Mucosa of descending colon (tissue), 3 donors: ENCODE measurements at regions not wholly inside any gene's neighbourhood (a gene's known extent, or its start where the extent isn't known, plus 50 kb on each side); places are given as distances from the start of the nearest gene placed in this dataset.

Experiments used
- ATAC-seq: fragments of 200-7000 bp; cut with Tn5 transposase; one replicate; pipeline ENCODE4 v1.9.1; 2020; ENCODE audit warnings: mild to moderate bottlenecking, moderate library complexity
- DNase-seq, 3 donors: peaks; one replicate each; pipeline ENCODE4 v3.0.0-alpha.2; 2020
- H3K36me3 ChIP-seq: fragments of 200-600 bp; one replicate; pipeline ENCODE4 v1.8.0; 2021; ENCODE audit warnings: low read depth, mild to moderate bottlenecking
- H3K4me1 ChIP-seq: fragments of 200-600 bp; one replicate; pipeline ENCODE4 v1.8.0; 2021; ENCODE audit warnings: low read depth, mild to moderate bottlenecking
- H3K4me3 ChIP-seq: fragments of 200-600 bp; one replicate; pipeline ENCODE4 v1.8.0; 2021; ENCODE audit warnings: mild to moderate bottlenecking
- H3K9me3 ChIP-seq: fragments of 200-600 bp; one replicate; pipeline ENCODE4 v1.8.0; 2021; ENCODE audit warnings: mild to moderate bottlenecking
- CTCF ChIP-seq: fragments of 200-600 bp; IDR thresholded peaks from one replicate; pipeline ENCODE4 v1.8.0; 2022; ENCODE audit warnings: antibody characterized with exemption, mild to moderate bottlenecking
- intact Hi-C, 2 donors: fragments of 100-400 bp; cut with DNase I in 1 of 2; cut with micrococcal nuclease in 1 of 2; formaldehyde crosslinking; loops; one replicate each; pipeline versions ENCODE4 v1.11.0 to v1.11.1; 2022; cut with DNase I, micrococcal nuclease
- donor health status: DM: no; HTN: no; CAD: no; lungs with moderate emphysema.
- donor health status: DM: no; HTN: no; CAD: no.
- donor health status: DM: no; HTN: yes; CAD: no.

DNA sequence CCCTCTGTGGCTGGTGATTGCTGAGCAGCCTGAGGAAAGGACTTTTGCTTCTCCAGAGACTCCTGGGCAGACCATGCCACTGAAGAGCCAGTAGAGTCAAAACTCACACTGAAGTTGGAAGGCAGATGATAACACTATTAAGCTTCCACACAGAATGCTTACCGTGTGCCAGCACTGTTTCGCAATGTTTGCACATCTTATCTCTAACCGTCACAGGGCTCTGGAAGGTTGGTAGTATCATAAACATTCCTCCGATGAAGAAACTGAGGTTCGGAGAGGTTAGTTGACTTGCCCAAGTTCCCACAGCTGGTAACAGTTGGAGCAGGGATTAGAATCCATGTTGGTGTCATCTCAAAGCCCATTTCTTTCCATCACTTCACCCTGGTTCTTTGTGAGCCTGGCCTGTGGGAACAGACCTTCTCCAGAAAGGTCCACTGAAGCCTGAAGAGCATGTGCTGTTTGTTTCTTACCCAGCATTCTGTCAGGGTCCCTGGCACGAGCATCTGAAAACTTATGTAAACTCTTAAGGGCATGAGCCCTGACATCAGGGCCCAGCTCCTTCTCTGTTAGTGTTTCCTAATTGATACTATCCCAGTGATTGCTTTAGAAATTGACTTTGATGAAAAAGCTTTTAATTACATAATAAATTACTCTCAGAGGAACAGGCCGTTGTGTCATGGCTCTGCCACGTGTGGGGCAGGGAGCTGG is 77.0 kb upstream of the PRR23C start:
- no peak overlapping the region for H3K4me3 ChIP-seq
- peaks cover 28% of the 10 kb centered on the region for H3K4me1 ChIP-seq
- no peak for TF ChIP-seq CTCF
- ATAC-seq (peak; percentile 83), DNase-seq (peak in 2 of 3 donors; percentile 56 to 79)
- H3K36me3 ChIP-seq: no peaks in the 10 kb centered on the region
- intact Hi-C loops: no loop called here
- H3K9me3 ChIP-seq: no peaks in the 10 kb centered on the region

GRCh38 chr3:139122221-139122581 is 77.5 kb upstream of the PRR23C start:
- DNase-seq (no peak), ATAC-seq (no peak)
- intact Hi-C loops: no loop called here
- TF ChIP-seq CTCF: no peak
- H3K9me3 ChIP-seq: no peaks in the 10 kb centered on the region
- peaks cover 27% of the 10 kb centered on the region for H3K4me1 ChIP-seq
- no peak overlapping the region for H3K4me3 ChIP-seq
- no peaks in the 10 kb centered on the region for H3K36me3 ChIP-seq

DNA sequence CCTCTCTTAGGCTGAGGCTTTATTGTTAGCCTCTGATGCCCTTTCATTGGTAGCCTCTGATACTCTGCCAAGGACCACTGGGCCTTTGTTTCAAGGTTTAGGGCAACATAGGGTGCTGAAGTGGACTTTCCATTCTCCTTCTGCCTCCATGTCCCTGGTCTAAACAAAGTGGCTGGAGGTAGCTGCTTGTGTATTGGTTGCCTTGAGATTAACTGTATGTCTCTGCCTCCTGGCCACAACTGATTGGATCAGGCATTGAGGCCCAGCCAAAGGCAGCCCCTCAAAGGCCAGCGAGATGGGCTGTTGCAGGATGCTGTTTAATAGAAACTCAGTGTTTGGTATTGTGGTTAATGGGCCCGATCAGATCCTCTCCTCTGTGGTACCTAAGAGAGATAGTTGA is 77.9 kb upstream of the PRR23C start:
- no peak for TF ChIP-seq CTCF
- Histone ChIP-seq H3K4me1 (peaks cover 23% of the 10 kb centered on the region), H3K36me3 (no peaks in the 10 kb centered on the region), H3K4me3 (no peak overlapping the region), H3K9me3 (no peaks in the 10 kb centered on the region)
- intact Hi-C loops: no loop called here
- ATAC-seq: no peak
- no peak for DNase-seq

- Histone ChIP-seq H3K36me3 (no peaks in the 10 kb centered on the region), H3K4me1 (peaks cover 17% of the 10 kb centered on the region), H3K4me3 (no peak overlapping the region), H3K9me3 (no peaks in the 10 kb centered on the region)
- no peak for ATAC-seq
- no peak for DNase-seq
- intact Hi-C loops: no loop called here
- TF ChIP-seq CTCF: no peak
These were observed 78.8 kb upstream of the PRR23C start for GRCh38 chr3:139123377-139124095.

- ATAC-seq (no peak), DNase-seq (no peak)
- H3K9me3 ChIP-seq: no peaks in the 10 kb centered on the region
- no peak overlapping the region for H3K4me3 ChIP-seq
- peaks cover 17% of the 10 kb centered on the region for H3K4me1 ChIP-seq
- no peak for TF ChIP-seq CTCF
- H3K36me3 ChIP-seq: no peaks in the 10 kb centered on the region
- intact Hi-C loops: no loop called here
These were observed 79.5 kb upstream of the PRR23C start for GRCh38 chr3:139124197-139124596.
